ENCODE measurements at regions not wholly inside any gene's neighbourhood (a gene's known extent, or its start where the extent isn't known, plus 50 kb on each side); places are given as distances from the start of the nearest gene placed in this dataset.

GRCh38 chr2:7660816-7661215, 743.6 kb downstream of the RNF144A start:
- no peak for TF ChIP-seq CTCF (conservative IDR thresholded peaks at IDR 0.05; ENCODE audit: low read length)
- TF ChIP-seq EZH2phosphoT487 (IDR thresholded peaks at IDR 0.05; ENCODE audit: borderline replicate concordance) = no peak

Measured in Loucy (cell line).